SIG-M5 treated with dmso at 0.1 percent for 504 hours (cell line): ENCODE measurements at regions not wholly inside any gene's neighbourhood (a gene's known extent, or its start where the extent isn't known, plus 50 kb on each side); places are given as distances from the start of the nearest gene placed in this dataset.

Source experiments
- DNase-seq: peaks from one replicate; lab custom pipeline; 2025; ENCODE audit not compliant: unreplicated experiment; lab: John Stamatoyannopoulos, UW

DNA sequence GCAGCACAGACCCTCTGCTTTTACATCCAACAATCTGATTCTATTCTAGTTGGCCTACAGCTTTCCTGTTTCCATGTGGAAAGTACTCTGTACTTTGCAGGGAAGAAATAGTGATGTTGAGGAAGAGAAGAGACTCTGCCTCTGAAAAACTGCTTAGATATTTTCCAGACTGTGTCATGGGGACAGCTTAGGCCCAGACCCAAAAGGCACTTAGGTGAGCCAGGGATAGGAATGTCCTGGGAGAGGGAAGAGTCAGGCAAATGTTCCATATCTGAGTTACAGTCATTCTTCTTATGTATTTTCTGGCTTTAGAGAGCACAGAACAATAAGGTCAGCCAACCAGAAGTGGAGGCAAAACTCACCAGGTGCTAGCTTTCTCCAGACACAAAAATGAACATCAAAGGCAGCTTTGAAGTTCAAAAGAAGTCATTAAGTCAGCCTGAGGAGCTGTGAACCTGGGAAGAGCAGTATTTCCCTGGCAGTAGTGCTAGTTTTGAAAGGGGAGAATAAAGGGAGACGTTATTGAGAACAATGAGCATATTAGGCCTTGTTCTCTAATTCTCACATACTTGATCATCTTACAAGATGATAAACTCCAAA lies 199.7 kb upstream of the LMNTD1 start:
- DNase-seq: no peak

DNA sequence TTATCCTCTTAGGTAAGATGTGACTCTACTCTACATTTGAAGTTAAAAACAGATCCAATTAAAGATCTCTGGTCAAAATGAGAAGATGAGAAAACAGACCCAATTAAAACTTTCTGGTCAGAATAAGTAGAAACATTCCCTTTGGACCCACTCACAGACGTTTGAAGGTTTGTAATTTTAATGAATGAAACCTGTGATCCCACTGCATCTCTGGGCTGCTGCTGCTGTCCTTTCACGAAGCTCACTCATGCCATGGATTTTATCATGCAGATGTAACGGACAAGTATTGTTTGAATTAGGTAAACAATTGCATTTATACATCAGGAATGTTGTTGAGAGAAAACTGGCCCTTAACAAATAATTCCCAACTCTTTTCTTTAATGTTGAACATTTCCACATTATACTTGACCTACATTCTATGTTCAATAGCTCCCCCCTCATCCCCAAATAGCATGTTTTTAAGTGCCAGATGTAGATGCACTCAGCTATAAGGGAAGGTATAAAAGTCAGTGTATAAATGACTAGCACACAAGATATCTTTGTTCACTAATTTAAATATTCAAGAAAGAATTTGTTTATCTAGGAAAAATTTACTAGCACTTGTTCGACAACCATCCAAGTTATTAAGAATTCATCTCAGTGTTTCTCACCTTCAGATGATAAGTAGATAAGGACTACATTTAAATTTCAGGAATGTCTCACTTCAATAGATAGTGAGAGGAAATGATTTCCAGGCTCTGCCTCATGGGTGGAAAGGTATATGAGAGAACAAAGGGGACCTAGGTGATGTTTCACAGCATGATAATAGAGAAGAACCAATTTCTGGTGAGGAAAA lies 202.3 kb upstream of the LMNTD1 start:
- no peak for DNase-seq

DNA sequence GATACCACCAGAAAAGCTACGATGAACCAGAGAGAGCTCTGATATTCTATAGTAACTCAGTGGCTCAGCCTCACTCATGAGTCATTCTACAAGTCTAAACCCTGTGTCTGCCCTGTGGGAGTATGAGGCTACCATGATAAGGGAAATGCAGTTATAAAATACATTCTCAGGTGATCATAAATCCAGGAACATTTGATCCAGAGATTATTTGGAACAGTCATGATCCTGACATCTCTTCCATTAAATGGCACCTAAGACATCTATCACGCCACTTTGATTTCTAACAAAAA lies 202.6 kb upstream of the RASSF8 start:
- DNase-seq: no peak

DNA sequence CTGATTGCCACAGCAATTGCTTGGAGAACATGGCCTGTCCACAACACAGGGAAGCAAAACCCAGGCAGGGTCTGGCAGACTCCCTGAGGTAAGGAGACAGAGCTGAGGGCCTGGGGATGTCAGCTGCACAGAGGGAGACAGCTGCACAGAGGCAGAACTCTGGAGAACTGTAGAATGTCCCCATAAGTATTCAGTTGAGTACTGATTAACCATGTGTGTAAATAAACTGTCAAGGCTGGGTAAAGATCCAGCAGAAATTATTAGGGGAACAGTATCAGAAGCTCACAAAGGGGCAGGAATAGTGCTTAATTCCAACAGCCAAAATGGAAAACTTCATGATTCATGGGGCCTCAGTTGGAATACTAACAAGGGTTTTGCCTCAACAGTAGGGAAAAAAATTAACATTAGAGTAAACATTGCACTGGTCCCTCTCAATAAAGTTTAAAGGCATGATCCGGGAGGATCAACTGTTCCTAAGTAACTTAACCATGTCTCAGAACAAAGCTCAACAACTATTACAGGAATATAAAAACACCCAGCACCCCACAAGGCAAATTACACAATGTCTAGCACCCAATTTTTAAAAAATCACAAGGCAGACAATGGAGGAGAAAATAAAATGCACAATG lies 201.3 kb upstream of the RASSF8 start:
- DNase-seq: no peak

DNA sequence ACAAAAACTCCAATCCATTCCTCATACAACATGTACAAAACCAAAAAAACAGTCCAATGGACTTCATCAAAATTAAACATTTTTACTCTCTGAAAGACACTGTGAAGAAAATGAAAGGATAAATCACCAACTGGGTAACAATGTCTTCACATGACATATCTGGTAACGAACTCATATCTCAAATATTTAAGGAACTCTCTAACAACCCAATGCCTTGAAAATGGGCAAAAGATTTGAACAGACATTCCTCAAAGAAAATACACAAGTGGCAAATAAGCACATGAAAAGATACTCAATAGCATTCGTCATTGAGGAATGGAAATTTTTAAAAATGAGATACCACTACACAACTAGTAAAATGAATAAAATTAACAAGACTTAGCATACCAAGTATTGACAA lies 198.7 kb upstream of the RASSF8 start:
- no peak for DNase-seq

DNA sequence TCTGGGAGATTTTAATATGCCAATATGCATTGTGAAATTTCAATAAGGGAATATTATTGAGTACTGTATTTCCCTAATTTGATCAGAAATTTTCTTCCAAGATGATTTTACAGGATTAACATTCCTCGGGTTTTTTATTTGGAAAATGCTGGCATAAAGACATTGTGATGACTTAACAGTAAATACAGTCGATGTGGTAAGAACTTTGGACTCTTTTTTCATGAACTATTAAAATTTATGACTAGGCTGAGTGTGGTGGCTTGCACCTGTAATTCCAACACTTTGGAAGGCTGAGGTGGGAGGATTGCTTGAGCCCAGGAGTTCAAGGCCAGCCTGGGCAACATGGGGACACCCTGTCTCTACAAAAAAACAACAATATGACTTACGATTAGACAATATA lies 197.1 kb upstream of the RASSF8 start:
- DNase-seq: no peak

DNA sequence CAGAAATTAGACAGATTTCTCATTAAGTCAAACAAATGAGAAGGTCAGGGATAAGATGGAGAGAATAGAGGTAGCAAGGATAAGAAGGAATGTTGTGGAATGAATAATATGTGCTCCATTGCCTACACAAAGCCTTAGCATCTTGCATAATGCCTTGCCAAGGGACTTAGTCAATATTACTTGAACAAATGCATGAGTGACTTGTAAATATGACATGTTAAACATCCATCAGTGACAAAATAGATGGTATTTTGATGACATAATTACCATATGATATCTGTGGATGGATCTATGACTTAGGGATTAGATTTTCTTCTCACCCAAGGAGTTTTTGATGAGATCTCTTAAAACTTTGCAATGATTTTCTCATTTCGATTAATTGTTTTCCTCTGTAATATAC lies 194.1 kb upstream of the RASSF8 start:
- DNase-seq: no peak

DNA sequence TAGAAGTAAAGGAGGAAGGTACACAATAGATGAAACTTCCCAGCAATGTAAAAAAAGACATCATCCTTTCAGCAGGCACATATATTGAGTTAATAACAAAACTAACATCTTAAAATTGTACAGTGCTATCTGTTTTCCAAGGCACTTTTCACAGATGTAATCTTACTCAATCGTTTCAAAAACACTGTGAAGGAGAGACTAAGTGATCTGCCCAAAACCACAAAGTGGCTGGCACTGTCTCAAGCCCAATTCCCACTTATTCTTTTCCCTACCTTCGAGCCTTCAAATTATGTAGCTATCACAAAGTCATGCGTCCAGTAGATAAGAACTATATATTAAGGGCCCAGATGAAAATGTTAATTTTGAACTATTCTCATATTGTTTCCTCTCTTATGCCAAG lies 193.6 kb upstream of the RASSF8 start:
- DNase-seq: no peak

DNA sequence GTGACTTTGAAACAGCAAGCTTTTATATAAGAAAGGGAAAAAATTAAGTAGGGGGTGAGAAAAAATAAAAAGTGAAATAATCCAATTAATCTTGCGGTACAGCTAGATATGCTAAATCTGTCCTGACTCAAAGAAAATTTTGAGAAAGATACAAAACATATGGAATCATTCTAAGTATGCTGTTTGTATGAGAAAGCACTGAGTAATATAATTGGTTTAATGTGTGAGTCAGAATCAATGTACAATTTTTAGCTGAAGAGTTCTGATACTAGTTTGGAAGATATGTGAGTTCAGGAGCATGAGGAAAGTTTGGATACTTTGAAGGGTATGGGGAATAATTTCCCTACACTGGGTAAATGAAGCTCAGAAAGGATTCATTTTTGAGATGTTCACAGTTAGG lies 190.9 kb upstream of the RASSF8 start:
- DNase-seq: no peak

DNA sequence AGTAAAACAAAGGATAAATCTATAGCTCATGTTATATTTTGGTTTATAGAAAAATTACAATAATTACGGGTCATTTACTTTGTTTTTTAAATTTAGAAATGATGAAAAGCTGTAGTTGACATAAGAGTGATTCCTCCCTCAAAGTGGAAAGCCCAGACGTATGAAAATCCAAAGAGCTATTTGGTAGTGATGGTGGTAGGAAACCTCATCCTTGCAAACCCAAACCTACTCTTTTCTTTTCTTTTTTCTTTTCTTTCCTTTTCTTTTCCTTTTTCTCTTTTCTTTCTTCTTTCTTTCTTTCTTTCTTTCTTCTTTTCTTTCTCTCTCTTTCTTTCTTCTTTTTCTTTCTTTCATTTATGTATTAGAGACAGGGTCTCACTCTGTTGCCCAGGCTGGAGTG lies 190.3 kb upstream of the RASSF8 start:
- DNase-seq: no peak

DNA sequence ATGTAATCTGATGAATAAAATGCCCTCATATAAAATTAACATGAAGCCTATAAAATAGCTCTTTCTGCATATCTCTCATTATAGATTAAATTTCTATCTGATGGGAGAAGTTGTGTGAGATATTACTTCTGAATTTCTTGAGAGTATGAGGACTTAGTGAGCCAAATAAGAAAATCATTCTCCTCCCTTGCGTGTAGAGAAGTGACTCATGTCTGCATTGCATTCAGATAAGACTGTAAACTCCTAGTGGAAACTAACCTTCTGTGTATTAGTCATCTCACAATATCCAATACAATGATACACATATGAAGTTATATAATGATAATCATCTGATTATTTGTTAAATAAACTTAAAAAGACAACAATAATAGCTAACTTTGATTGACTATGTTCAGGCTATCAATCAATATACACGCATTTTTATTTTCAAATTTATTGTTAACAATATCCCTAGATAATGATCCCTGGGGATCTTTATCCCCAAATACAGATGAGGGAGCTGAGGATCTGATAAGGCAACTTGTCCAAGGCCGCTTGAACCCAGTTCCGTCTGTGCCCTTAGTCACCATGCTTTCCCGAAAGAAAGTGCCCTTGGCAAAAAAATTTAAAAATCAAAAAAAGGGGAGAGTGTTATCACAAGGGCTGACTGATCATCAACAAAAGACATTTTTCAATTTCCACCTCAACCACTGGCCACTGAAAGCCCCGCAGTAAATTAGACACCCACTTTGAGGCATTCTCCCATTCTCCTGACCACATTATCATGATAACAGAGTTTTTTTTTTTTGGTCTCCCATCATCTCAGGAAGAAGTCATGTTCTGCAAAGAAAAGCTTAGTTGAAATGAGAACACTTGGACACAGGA lies 189.2 kb upstream of the RASSF8 start:
- DNase-seq: no peak

DNA sequence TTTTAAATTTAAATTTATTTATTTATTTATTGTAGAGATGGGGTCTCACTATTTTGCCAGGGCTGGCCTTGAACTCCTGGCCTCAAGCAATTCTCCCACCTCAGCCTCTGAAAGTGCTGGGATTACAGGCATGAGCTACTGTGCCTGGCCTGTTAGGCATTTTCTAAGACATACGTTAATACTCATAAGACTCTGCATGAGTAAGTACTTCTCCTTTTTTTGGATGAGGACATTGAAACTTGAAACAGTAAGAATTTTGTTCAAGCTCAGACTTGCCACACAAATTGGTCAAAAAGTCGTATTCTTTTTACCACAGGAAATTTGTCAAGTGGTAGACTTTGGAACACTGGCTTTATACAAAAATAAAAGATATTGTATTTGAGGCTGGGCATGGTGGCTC lies 187.4 kb upstream of the RASSF8 start:
- DNase-seq: peak; percentile 51

DNA sequence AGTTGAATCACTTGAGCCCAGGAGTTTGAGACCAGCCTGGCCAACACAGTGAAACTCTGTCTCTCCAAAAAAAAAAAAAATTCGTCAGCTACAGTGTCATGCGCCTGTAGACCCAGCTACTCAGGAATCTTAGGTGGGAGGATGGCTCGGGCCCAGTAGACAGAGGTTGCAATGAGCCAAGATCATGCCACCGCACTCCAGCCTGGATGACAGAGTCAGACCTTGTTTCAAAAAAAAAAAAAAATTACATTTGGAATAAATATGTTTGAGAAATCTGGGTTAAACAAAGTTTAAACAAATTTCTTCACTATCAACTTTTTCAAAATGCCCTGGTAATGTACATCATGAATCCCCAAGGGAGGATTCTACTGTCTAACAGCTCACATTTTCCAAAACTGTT lies 187.0 kb upstream of the RASSF8 start:
- DNase-seq: no peak

DNA sequence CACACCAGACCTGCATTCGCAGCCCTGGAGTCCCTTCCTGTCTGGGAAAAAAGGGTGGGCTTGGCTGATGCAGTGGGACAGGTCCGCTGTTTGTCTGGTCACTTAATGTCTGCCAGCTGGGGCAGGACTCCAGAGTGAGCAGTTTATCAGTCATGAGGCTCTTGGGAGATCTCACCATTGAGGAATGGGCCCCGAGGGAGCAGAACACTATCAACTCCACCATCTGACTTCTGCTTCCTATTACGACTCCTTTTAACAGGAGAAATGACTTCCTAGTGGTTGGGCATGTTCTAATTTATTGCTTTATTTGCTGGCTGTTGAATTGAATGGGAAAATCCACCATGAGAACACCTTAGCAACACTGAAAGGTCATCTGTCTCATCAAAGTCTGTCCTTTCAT lies 182.5 kb upstream of the RASSF8 start:
- peak; percentile 1 for DNase-seq

DNA sequence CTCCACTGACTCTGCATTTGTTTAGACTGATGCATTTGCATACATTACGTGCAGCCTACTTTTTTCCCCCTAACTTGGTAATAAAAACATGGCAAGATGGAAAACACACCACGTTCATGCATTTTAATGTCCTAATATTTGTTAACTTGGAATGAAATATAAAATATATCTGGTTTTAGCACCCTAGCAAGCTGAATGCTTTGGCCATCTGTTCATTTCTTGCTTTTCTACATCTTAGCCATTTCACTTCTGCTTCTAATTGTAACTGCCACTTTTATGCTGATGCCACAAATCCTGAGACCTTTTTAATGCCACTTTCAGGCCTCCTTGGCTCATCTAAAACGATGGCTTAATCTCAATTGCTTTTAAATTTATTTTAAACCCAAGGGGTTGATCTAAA lies 177.7 kb upstream of the RASSF8 start:
- no peak for DNase-seq

DNA sequence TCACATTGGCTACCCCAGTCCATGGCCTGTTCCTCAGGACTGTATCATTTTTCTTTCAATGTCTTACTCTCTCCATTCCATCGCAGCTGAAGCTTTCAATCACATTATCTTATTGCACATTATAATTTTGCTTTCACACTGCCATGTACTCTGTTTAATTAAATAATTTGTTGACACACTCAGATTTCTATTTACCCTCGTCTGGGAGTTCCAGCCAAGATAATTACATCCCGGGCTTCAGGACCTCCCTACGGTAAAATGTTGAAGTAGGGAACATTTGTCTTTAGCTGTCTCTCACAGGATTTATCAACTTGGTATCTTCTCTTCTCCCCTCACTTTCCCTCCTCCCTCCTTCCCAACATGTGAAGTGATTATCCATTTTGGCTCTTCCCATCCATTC lies 177.2 kb upstream of the RASSF8 start:
- DNase-seq: no peak

DNA sequence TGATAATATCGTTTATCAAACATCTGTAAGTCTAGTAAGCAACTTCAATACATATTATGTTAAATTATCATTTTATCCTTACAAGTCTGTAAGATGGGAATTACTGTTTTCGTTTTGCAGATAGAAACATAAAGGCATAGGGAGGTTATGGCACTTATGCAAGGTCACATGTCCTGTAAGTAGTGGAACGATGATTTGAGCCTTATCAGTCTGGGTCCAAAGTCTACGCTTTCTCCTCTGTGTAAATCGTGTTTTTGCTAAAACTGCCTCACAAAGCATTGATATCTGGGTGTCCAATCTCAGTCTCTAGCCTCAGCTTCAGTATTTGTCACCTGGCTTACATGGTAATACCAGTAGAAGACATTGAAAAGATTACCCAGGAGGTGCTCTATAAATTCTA lies 174.9 kb upstream of the RASSF8 start:
- DNase-seq: no peak

DNA sequence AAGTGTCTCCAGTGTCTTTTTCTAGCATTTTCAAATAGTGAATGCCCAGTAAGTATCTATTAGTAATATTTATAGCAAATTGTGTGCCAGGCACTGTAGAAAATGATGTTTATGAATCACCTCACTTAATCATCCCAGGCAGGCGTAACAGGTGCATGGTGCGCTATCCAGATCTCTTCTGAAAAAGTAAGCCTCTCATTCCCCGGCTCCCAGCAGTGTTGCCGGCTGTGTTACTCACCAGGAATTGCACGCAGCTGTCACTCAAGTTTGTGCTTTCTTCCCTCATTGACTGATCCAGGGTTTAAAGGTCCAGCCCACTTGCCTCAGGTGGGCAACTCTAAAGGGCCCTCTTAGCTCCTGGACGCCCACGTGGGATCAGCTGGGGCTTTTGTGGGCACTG lies 173.8 kb upstream of the RASSF8 start:
- DNase-seq: no peak

DNA sequence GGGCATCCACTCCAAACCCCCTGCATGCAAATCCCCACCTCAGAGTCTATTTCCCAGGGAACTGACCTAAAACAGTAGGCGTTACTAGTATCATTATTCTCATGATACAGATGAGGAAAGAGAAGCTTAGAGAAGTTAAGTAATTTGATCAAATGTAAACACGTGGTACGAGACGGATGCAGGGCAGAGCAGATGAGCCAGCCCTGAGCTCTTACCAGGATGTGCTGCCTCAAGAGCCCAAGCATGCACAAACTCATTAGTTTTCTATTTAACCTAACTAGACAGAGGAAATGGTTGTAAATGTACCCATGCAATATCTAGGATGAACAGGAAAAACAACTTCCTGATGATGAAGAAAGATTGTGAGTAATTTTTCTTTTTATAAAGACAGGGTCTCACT lies 173.3 kb upstream of the RASSF8 start:
- DNase-seq: no peak

DNA sequence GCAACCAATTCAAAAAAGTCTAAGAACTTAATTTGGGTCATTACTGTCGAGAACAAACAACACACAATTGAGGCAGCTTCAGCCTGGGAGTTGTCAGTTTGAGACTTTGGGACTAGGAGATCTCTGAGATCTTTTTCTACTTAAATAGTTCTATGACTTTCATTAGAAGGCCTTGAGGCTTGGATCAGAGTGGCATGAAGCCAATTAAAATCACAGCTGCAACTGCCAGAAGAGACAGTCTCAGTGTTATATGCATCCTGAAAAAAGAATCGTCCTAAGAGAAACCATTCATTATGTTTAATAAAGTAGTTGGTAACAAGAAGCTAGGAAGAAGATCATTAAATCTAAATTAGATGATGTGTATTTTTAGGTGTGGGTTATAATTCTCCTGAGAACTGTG lies 170.8 kb upstream of the RASSF8 start:
- DNase-seq: no peak

DNA sequence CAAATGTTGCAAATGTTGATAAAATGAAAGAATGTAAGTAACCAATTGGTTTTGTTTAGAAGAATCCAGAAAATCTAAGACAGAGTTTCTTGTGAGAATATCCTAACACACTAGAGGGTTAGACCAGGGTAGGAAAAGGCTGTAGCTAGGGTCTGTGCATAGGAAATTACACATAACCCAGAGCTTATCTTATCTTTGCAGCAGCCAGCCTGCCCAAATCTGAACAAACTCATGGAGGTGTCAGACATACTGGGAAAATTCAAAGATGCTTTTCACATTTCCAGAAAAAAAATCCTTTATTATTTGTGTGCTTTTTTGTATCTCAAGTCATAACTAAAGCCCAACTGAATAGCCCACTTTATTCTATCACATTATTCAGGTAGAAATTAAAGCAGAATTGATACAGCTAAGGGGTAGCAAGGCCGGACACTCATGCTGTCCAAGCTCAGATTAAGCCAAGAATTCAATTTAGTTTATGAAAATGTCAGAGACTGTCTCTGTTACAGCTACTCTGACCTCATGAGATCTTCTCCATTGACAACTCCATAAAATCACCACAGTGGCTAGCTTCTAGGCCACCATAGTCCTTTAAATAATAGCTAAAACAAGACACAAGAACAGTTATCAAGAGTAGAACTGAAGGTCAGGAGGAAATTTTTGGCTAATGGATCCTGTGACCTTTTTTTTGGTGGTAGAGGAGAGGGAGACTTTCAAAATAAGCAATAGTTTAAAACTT lies 169.6 kb upstream of the RASSF8 start:
- DNase-seq: no peak
